ENCODE measurements at regions not wholly inside any gene's neighbourhood (a gene's known extent, or its start where the extent isn't known, plus 50 kb on each side); places are given as distances from the start of the nearest gene placed in this dataset.
"Not testable (repeated sequence)": the region's sequence is repeated elsewhere in the genome, so short reads cannot be mapped to it uniquely, and the experiment has no call there.

DNA sequence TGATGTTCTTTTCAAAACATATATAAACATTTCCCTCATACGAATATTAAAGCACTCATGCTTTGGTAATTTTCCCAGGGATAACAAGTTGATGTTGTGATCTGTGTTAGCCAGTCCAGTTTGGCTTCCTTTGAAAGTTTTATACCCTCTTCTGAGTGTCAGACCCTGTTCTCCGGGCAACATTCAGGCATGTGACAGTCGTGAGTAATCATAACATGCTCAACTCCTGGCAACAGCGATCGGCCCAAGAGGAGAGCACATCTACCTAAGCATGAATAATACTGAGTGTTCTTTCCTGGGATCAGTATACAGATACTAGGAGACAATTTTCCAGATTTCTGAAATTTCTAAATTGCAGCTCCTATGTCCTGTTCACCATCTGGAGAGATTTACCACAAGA, 1086.4 kb downstream of the CDH8 start:
- DNase-seq: no peak

DNA sequence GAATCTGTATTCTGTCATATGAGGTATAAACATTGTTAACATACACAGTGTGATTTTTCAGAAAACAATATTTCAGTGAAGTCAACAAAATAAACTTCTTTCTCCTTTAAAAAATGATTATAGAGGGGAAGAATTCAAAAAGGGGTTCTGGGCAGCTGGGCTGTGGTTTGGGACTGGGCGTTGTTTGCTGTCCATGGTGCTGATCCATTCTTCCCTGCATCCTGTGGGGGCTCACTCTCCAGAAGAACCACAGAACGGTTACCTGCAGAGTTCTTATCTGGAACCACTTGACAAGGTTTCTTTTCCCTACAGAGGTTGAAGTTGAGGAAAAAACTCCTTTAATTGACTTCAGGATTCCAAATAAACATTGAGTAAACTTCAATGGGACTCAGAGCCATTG, 1091.0 kb downstream of the CDH8 start:
- DNase-seq: no peak

DNA sequence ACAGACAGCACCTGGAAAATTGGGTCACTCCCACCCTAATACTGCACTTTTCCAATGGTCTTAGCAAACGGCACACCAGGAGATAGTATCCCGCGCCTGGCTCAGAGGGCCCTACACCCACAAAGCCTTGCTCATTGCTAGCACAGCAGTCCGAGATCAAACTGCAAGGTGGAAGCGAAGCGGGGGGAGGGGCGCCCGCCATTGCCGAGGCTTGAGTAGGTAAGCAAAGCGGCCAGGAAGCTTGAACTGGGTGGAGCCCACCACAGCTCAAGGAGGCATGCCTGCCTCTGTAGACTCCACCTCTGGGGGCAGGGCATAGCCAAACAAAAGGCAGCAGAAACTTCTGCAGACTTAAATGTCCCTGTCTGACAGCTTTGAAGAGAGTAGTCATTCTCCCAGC, 1100.0 kb downstream of the CDH8 start:
- DNase-seq: not testable (repeated sequence)

DNA sequence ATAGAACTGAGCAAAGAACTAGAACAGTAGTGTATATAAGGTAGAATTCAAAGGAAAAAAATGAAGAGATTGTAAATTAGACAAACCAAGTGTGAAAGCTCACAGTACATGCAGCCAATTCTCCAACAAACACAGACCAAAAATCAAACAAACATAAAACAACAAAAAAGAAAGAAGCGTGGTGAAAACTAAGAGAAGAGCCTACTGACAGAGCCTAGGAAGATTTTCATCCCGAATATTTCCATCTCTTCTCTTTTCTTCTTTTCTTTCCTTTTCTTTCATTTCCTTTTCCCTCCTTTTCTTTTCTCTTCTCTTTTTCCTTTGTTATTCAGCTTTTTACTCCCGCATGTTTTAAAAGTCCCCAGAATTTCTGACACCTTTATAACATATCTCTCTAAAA, 1103.6 kb downstream of the CDH8 start:
- DNase-seq: no peak

DNA sequence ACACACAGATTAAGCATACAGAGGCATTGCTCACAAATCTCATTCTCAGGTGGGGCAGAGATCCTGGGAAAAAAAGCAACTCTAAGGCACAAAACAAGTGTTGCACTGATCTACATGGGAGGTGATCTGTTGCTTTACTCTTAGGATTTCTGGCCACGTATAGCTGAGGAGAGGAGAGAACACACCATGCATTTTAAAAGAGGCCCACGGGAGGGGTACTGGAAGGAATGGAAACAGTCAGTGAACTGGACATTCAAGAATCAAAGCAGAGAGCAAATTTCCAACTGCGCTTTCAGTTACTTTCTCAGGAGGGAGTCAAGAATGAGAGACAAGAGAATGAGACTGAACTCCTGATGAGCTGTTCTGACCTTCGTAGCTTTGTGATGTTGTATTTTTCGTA, 1105.9 kb downstream of the CDH8 start:
- DNase-seq: no peak

DNA sequence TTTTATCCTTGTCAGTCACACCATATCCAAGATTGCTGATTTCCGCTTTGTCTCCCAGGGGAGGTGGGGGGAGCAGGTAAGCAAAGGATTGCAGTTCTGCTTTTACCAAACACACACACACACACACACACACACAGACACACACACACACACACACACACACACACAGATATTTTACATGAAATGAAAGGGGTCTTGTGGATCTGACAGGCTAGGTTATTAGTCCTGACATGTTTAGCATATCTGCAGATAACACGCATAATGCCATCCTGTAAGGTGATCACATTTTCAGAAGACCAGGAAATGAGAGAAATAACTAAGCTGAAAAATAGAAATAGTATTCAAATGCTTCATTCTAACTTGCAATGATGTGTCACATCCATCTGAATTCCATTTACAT, 1113.3 kb downstream of the CDH8 start:
- DNase-seq: no peak

DNA sequence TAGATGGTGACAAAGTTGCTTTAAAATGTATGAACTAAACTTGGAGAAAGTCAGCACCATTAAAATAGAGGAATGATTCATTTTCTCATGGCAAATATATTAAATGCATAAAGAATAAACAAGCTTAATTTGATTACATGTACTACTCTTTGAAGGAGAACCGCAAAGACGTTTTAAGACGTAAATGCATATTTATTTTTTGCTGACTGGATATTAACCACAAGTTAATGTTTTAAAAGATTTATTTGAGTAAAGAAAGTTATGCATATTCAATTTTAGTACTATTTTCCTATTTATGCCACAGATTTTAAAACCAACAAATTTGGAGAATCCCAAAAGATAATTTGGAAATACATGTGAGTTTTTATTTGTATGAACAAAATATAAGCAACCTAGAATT, 1121.9 kb downstream of the CDH8 start:
- DNase-seq: no peak

DNA sequence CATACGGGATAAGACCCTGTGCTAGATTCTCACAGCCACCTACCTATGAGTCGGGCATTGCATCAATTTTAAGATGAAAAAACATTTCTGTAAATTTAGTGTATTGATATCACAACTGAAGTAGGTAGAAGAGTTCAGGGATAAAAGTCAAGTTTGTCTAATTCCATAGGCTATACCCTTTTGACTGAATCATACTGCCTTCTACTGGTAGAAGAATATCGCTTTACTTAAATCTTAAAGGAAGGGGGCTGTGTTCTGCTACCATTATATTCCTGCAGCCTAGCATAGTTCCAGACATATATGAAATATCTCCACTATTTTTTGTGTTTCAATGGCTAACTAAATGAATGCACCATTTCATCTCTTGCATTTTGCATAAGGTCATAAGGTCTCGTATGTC, 1128.6 kb downstream of the CDH8 start:
- DNase-seq: no peak

DNA sequence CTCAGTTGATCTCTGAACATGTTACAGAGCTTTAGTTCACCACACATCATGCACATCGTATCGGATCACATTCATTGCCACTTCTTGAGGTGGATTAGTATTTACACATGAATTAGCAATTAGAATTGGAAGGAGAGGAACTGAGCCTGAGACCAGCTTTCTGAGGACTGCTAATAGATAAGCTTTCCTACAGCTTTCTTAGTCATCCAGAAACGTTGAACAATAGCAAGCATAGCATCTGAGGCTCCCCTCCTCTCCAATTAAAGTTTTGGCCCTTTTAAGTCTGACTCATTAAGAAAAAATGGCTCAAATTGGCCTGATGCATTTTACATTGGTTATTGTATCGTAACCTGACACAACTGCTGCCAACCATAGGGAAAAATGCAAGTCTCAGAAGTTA, 1130.4 kb downstream of the CDH8 start:
- no peak for DNase-seq

DNA sequence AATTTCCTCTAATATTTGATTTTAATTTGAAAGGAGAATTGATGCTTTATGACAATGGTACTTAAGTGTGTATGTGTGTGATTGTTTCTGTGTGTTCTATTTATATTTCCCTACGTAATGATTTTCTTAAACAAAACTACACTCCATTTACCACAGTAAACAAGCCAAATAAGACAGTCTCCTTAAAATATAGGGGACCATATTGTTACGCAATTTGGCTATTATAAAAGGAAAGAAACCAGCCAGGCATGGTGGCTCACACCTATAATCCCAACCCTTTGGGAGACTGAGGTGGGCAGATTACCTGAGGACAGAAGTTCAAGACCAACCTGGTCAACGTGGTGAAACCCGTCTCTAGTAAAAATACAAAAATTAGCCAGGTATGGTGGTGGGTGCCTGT, 1134.1 kb downstream of the CDH8 start:
- DNase-seq: no peak

DNA sequence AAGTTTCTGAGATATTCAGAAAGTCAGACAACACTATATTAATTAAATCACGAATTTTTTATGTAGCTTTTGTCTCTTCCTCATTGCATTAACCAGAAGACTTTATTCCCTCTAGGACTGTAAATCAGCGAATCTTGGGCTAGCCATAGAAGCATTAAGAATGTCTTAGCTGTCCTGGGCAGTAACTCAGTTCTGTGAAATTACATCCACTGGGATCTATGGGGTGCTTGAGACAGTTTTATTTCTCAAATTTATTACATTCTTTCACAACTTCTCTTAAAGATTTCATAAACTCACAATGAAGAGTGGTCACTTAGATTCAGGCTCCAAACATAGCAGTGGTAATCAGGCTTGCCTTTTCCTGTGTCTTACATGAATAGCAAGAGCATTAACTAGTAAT, 1153.4 kb downstream of the CDH8 start:
- DNase-seq: no peak

DNA sequence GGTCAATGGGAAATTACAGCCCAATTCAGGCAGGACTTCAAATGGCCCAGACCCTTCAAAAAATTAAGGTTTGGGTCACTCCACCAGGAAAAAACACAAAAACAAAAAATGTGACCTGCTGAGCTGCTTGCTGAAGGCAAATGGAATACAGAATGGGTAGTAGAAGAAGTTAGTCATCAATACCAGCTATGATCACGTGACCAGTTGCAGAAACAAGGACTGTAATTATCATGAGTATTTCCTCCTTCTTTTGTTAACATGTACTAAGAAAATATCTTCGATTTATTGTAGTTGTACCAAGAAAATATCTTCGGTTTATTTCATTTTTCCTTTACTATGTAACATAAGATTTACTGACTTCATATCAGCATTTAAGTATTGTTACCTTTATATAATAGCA, 1183.6 kb downstream of the CDH8 start:
- no peak for DNase-seq

DNA sequence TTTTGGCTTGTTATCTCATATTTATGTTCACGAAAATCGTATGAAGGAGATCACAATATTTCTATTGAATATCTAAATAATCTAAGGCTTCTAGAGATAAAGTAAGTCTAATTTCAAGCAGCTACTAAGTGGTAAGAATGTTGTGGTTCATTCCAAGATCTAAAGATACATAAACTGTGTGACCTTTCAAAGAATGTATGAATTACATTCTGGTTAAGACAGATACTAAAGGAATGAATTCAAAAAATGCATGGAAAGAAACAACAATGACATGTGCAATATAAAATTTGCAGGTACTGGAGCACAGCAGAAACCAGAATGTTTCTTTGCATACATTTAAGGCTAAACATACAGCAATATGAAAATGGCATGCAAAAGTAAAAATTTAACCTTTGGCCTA, 1214.6 kb downstream of the CDH8 start:
- DNase-seq: no peak

DNA sequence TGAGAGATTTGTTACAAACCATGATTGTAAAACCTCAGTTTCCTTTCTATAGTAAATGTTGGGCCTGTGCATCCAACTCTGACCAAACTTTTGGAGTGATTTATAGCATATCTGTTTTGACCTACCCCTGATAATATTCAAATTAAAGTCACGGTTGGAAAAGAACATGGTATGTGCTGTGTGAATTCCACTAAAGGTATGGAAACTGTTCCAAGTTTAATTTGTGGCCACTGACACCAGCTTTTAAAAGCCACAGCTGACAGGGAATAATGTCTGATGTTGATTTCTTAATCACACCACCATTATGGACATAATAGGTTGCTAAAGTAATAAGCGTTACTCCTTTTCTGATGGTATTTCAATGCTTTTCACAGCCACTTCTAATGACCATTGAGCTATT, 1215.9 kb downstream of the CDH8 start:
- no peak for DNase-seq

DNA sequence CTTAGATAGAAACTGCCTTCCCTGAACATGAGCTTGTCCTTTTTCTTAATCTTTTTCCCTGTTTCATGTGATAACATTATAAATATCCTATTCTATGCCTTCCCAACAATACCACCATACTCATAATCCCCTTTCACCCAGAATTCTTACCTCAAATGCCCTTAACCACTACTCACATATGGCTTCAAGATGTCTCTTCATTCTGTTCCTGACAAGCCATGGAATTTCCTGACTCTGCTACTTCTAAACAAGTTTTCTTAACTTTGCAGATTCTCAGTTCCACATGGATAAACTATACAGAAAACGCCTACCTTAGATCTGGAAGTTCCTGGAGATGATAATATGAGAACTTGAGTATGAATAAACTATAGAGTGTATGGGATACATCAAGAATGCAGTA, 1217.8 kb downstream of the CDH8 start:
- no peak for DNase-seq

DNA sequence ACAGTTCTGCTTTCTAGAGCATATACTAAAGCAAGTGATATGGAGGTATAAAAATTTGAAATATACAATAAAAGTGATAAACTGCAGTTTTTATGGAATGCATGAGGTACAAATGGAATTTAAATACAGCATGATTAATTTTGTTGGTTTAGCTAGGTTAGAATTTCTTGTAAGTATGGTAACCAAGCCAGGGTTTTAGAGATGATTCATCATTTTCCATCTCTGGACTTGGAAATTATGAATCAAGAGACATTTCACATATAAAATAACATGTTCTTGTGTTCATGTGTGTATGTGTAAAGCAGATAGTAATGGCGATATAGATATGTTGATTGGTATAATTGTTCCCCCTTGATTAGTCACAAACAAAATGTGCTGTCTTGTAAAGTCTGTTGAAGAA, 1219.8 kb downstream of the CDH8 start:
- no peak for DNase-seq

DNA sequence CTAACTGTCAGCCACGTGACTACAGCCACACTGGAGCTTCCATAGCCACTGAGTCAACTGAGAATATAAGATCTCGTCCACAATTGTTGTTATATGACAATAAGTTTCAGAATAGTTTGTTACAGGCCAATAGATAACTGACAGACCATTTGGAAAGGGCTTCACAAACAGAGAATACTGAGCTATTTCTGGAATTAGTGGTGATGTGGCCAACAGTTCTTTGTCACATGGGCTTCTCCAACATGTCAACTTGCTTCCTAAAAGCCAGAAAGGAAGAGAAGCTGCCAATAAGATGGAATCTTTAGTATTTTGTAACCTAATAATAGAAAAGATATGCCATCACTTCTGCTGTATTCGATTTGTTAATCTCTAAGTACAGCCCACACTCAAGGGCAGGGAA, 1220.4 kb downstream of the CDH8 start:
- DNase-seq: no peak

DNA sequence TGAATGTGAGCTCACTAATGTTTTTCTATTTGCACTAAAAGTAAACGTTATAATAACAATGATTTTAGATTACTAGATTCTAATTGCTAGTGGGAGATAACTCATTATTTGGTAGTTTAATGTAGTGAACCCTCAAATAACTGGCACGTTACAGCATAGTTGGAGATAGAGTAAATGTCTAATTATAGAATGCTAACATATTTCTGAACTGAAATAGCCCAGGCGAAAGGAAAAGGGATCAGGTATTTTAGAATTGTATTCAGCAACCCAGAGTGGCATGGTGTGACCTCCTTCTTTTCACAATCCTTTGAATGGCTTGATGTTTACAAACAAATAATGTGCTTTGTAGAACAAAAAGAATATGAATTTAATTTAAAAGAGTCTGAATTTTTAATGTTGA, 1221.2 kb downstream of the CDH8 start:
- no peak for DNase-seq

DNA sequence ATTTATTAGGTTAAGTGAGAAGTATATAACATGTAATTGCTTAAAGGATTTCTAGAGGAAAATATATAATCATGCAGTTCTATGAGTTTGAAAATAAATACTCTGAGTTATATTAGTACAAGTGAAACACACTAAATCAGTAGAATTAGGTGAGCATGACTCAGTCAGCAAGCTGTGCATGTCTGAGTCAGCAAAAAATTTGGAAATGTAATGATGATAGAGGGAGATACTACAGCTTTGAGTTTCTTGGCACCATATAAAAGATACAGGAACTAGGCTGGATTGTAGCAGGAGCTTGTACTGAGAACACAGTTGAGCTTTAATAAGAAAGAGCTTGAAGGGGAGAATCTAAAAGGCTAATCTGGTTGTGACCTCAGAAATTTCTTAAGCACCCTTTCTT, 1224.6 kb downstream of the CDH8 start:
- no peak for DNase-seq

DNA sequence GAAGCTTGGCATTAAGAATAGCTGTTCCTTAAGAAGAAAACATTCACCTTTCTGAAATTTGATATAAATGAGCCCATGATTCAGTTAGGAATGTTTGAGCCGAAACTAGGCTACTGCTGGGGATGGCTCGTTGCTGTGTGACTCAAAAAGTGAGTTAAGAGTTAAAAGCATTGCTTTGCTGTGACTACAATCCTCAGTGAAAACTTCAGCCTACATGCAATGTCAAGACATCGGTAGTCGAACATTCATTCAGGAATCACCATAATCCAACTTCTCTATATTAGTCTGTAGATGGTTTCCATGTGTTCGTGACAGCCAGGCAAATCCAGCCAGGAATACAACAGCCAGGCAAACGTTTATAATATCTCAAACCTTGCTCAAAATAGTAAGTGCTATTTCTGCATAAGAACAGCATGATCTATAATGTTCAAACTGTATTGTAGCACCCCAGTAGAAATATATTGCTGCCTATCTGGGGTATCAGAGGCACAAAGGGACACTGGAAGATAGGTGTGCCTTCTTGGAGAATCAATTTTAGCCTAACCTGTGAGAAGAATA, 1225.1 kb downstream of the CDH8 start:
- no peak for DNase-seq

DNA sequence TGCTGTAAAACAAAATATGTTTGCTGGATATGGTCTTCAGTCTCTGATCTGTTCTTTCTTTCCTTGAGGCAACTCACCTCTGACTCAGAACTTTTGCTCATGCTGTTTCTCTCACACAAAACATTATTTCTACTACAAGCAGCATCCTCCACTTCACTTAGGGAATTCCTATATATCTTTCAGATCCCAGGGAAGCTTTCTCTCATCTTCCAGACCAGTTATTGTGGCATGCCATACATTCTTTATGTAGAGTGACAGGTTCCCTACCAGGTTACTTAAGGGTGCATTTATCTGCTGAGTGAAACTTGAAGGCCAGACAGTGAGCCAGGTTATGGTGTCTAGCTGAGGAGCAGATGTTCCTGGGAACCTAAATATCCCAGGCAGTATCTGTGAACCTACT, 1226.0 kb downstream of the CDH8 start:
- DNase-seq: no peak

DNA sequence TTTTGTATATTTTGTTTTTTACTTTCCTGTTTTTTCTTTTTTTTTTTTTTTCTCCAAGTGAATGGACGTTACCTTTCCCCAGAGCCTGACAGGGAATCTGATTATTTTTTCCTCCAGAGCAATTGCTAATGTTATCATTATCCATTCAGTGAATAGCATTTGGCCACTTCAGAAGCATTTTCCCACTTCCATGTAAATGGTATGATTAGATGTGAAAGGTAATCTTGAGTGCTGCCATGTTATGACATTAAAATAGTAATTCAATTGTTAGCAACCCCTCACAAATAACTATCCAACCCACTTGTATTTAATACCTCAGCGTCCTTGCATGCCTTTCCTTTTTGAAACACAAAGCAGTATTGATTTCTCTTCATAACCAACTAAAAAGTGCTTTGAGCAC, 1243.8 kb downstream of the CDH8 start:
- DNase-seq: no peak

DNA sequence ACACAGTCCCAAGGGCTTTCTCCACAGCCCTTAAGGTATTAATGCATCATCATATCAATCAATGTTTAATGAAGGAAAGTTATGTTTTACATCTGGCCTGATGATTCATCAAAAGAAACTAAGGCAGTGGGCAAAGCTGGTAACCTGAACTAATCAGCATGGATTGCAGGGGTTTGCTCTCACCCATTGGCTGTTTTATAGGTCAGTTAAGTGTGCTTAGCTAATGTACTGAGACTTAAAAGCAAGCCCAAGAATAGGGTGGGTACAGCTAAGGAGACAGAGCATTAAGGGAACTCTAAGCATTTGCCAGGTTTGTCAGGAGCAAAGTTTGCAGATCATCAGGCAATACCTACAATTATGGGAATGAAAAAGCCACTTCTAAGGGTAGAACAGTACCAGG, 1247.6 kb downstream of the CDH8 start:
- DNase-seq: no peak

DNA sequence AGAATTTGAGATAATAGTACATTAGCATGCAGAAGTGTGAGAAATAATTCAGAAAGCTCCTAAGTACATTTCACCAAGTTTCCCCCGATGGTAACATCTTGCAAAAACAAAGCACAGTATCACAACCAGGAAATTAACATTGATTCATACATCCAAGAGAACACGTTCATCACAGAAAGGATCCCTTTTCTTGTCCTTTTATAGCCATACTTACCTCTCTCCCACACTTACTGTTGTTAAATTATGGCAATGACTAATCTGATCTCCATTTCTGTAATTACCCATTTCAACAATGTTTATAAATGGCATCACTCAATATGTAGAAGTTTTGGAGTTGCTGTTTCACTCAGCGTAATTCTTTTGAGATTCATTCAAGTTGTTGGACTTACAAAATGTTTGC, 1260.0 kb downstream of the CDH8 start:
- no peak for DNase-seq

DNA sequence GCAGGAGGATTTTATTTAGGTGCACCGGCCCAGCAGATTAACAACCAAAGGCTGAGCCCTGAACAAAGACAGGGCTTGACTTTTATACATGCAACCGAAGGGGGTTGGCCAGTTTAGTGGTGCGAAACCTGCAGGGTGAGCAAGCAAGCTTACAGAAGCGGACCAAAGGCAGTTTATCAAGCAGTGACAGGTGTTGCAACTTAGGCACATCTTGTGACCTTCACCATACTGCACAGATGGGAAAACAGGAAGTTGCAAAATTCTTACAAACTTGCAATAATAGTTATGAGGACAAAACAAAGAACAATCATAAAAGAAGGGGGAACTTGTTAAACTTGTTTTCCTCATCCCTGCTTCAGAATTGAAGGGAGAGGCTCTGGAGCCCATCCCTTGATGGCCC, 1265.1 kb downstream of the CDH8 start:
- no peak for DNase-seq

DNA sequence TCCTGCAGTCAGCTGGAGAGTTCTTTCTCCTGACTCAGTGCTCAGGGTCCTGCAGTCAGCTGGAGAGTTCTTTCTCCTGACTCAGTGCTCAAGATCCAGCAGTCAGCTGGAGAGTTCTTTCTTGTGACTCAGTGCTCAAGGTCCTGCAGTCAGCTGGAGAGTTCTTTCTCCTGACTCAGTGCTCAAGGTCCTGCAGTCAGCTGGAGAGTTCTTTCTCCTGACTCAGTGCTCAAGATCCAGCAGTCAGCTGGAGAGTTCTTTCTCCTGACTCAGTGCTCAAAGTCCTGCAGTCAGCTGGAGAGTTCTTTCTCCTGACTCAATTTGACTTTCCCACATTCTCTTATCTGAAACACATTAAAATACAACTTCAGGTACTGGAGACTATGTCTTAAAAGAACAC, 1265.9 kb downstream of the CDH8 start:
- DNase-seq: not testable (repeated sequence)
